ENCODE measurements at regions not wholly inside any gene's neighbourhood (a gene's known extent, or its start where the extent isn't known, plus 50 kb on each side); places are given as distances from the start of the nearest gene placed in this dataset.
"Not testable (repeated sequence)": the region's sequence is repeated elsewhere in the genome, so short reads cannot be mapped to it uniquely, and the experiment has no call there.

DNA sequence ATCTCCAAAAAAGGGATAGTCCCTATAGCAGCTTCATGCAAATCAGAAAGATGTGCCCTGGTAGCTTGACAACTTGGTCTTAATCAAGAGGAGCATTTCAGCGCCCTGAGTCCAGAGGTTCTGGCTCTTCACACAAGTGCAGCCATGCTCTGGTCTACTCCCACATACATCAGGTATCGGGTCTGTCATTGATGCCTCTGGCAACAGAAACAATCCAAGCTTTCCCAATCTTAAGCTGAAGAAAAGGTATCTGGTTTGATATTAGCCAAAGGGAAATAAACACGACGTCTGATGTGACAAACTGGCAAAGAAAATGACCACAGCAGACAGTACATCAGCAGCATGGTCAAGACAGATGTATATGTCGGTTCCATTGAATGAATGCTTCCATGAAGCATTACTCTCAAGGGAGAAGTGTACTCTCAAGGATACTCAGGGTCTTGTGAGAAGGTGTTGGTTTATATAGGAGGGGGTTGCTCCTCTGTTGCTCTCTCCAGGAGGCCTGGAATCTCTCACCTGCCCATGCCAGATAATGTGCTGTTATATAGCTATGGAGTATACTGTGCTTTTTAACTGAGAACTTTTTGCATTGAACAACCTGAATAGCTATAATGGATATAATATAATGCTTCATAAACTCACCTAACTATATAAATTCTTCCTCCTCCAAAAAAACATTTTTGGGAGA is 879.6 kb upstream of the PCDH10 start:
- DNase-seq = no peak

GRCh38 chr4:132275583-132276121 is 873.4 kb upstream of the PCDH10 start:
- DNase-seq = no peak

DNA sequence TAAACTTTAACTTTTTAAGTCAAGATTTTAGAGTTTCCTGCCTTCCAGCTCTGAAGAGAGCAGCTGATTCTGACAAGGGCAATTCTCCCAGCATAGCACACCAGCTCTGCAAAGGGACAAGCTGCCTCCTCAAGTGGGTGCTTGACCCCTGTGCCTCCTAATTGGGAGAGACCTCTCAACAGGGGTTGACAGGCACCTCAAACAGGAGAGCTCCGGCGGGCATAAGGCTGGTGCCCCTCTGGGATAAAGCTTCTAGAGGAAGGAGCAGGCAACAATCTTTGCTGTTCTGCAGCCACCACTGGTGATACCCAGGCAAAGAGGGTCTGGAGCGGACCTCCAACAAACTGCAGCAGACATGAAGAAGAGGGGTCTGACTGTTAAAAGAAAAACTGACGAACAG is 872.9 kb upstream of the PCDH10 start:
- no peak for DNase-seq

GRCh38 chr4:132276989-132277388 is 872.1 kb upstream of the PCDH10 start:
- no peak for DNase-seq

- DNase-seq = no peak
Measured at GRCh38 chr4:132281733-132282132, 867.4 kb upstream of the PCDH10 start.

DNA sequence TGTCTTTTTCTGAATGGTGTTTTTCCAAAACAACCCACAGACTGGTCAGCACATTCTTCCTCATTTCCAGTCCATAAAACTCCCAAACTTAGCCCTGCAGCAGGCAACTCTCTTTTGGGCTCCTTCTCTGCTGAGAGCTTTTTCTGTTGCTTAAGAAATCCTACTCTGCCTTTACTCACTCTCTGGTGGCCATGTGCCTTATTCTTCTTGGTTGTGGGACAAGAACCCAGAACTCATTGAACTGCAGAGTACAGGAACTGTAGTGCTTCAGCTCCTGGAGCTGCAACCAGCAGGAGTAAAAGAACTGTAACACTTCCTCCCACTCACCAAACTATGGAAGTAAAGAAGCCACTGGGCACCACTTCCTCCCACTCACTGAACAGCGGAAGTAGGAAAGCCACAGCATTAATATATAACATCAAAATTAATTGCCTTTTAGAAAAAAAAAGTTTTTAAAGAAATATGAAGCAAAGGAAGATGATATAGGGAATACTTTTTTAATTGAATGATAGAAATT is 864.1 kb upstream of the PCDH10 start:
- DNase-seq = no peak

DNA sequence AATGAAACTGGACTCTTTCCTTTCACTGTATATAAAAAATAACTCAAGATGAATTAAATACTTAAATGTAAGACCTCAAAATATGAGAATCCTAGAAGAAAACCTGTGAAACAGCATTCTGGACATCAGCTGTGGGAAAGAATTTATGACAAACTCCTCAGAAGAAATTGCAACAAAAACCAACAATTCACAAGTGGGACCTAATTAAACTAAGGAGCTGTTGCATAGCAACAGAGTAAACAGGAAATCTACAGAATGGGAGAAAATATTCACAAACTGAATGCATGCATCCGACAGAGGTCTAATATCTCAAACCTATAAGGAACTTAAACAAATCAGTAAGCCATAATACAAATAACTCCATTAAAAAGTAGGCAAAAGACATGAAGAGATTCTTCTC is 851.7 kb upstream of the PCDH10 start:
- DNase-seq = no peak

DNA sequence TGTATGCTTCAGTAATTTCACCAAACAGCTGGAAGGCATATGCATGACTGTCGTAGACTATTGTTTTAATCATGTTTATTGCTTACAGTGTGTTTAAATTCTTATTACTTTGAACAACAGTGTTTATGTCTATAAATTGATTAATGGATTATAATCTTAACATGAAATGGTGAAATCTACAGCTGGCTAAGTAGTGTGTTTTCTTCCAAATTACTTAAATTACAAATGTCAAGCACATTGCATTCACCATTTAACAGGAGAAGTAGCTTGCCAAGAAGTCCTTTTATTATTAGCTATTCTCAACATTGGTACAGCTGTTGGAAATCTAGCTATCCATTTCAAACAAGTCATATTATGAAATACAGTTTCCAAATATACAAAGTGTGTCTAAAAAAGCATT is 849.3 kb upstream of the PCDH10 start:
- DNase-seq = no peak

GRCh38 chr4:132312521-132312920 is 836.6 kb upstream of the PCDH10 start:
- no peak for DNase-seq

DNA sequence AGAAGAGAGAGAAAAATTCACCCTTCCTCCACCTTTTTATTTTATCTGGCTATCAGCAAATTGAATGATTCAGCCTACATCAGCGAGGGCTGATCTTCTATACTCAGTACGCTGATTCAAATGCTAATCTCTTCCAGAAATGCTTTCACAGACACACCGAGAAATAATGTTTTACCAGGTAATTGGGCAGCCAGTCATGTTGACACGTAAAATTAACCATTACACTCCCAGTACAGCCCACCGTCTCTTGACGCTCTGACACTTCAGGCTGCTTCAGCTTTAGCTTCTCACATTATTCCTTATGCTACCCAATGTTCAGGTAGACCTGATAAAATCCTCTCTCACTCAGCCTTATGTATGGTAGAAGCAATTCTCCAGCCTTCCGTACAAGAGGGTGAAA is 835.2 kb upstream of the PCDH10 start:
- DNase-seq = no peak

DNA sequence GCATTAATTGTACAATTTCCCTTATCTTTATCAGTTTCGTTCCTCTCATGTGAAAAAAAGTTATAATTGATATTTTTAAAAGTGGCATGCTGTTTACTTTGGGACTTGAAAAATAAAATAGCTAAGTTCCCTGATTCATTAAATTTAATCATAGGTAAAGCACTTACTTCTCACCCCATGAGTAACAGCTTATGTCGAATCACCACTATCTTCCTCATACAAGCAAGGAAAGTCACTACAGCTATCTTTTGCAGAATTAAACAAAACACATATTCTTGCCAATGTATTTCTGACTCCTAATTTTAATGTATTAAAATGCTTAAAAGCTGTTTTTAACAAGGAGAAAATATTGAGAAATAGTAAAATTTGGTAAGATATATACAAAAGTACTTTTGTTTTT is 832.4 kb upstream of the PCDH10 start:
- DNase-seq = no peak

- DNase-seq = no peak
Measured at GRCh38 chr4:132317923-132318322, 831.2 kb upstream of the PCDH10 start.

- no peak for DNase-seq
Measured at GRCh38 chr4:132328761-132329160, 820.3 kb upstream of the PCDH10 start.

DNA sequence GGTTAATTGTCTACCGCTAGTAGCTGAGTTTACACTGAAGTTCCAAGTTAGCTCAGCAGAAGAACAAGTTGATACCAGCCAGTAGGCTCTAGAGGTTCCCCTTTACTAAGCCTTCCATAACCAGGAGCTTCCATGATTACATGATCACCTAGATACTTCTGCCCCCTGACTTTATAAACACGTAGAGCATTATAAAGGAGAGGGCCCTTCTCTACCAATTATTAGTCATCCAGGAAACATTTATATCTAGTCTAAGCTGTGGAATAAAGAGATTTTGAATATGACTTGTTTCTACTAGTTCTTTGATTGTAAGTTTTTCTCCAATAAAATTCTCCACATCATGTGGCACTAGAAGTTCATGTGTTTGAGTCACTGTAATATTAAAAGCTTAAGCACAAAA is 818.1 kb upstream of the PCDH10 start:
- no peak for DNase-seq

GRCh38 chr4:132332932-132333723 is 816.0 kb upstream of the PCDH10 start:
- DNase-seq = no peak

- no peak for DNase-seq
Measured at GRCh38 chr4:132333724-132334047, 815.4 kb upstream of the PCDH10 start.

DNA sequence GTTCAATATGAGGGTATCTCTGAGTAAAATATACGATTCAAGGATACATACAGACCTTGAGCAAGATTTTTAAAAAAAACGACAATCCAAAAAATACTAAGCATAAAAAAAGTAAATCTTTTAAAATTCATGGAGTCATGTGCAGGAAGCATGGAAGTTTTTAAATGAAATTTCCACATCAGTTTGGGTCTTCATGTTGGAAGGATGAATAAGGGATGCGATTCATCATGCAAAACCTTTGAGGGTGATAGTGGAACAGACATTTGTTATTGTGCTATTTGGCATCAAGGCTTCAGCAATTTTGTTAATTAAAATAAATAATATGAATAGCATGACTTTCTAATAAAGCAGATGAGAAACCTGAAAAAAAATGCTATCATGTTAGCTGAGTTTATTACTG is 815.0 kb upstream of the PCDH10 start:
- DNase-seq = no peak

DNA sequence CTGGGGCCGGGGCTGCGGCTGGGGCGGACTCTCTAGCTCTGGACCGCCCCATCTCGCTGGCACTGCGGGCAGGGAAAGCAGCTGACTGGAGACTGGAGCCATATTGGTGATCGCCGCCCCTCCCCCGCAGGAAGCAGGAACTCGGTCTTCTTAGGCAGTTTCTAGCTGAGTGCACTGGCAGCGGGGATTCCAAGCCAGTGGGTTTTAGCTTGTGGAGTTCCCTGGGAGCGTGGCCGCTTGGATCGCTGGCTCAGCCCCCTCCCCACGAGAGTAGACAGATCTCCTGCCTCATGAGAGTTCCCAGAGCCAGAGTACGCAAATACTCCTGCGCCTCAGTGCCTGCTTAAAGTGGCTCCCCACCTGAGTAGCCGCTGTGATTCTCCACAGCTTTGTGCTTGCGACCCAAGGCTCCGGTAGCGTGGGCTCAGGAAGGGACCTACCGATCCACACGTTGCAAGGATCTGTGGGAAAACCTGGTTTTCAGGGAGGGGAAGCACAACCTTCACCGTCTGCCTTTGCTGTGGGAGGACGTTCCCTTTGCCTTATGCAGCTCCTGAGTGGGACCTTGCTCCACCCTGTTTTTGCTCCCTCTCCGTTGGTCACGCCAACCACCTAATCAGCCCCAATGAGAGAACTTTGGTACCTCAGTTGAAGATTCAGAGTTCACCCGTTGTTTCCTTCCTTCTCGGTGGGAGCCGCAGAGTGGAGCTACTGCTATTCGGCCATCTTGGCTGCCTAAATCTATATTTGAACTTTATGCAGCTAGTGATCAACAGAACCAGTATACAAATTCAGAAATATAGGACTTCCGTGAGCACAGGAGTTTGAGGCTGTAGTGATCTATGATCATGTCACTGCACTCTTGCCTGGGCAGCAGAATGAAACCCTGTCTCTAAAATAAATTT is 803.9 kb upstream of the PCDH10 start:
- no peak for DNase-seq

- no peak for DNase-seq
Measured at GRCh38 chr4:132346016-132346415, 803.1 kb upstream of the PCDH10 start.

GRCh38 chr4:132351606-132352005 is 797.5 kb upstream of the PCDH10 start:
- not testable (repeated sequence) for DNase-seq

DNA sequence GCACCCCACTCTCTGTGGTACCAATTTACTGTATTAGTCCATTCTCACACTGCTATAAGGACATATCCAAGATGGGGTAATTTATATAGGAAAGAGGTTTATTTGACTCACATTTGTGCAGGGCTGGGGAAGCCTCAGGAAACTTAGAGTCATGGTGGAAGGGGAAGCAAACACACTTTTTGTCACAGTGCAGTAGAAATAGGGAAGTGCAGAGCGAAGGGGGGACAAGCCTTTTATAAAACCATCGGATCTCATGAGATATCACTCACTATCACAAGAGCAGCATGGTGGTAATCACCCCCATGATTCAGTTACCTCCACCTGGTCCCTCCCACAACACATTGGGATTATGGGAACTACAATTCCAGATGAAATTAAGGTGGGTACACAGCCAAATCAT is 766.9 kb upstream of the PCDH10 start:
- DNase-seq = no peak

DNA sequence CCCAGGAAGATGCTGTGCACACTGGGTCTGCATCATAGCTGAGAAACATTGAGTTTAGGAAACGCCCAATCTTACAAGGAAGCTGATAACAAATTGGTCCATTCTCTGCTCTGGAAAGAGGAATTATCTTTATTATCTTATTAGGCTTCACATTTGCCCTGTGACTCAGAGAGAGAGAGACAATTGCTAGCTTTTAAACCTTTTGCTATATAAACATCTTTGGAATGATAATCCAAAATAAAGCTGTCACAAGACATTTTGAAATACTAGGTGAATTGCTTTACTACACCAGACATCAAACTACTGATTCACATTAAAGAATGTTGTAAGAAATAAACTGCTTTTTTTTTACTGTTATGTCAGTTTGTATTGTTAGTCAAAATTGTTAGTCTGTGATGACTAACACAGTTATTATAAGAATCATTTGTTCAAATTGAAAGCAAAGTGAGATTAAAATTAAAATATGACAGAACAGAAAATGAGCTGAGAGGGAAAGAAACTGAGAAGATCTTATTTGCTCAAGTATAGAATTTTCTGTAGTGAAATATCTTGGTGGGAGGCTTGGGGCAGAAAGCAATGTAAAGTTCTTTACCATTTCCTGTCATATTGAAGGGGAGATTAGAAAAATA is 765.4 kb upstream of the PCDH10 start:
- DNase-seq = no peak

DNA sequence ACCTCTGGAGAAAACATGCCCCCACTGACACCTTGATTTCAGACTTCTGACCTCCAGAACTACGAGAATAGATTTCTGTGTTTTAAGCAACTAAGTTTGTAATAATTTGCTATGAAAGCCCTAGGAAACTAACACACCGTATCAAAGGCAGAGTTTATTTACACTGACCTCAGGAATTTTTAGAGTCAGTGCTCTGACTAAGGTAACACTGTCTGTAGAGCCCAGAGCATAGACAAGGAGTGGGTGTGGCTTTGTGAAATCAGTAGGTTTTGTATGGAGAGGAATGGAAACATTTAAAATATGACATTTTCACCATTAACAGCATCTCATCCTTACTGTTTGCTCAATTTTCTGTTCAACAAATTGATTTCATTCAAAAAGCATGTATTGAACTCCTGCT is 764.4 kb upstream of the PCDH10 start:
- DNase-seq = no peak
